ENCODE measurements at regions not wholly inside any gene's neighbourhood (a gene's known extent, or its start where the extent isn't known, plus 50 kb on each side); places are given as distances from the start of the nearest gene placed in this dataset.

GRCh38 chr12:86683568-86684304, 427.5 kb upstream of the MGAT4C start:
- no peak for TF ChIP-seq POLR2A (IDR thresholded peaks at IDR 0.05)
- no peak for TF ChIP-seq CTCF (IDR thresholded peaks at IDR 0.05)
- Histone ChIP-seq H3K27ac (no peak overlapping the region), H3K4me3 (no peak overlapping the region), H3K27me3 (no peaks in the 10 kb centered on the region), H3K4me1 (replicated peaks in 1 of 2) (no peaks in the 10 kb centered on the region), H3K36me3 (replicated peaks in 1 of 2) (no peaks in the 10 kb centered on the region), H3K9me3 (replicated peaks in 1 of 3) (no peaks in the 10 kb centered on the region)
- no peak for DNase-seq
- WGBS, 4 donors = 41 to 45% (median 42%) methylated on average over 6 of the region's 6 CpGs
- intact Hi-C loops (cut with DNase I) = no loop called here

GRCh38 chr12:86681060-86681459, 424.9 kb upstream of the MGAT4C start:
- intact Hi-C loops (cut with DNase I) = no loop called here
- no peaks in the 10 kb centered on the region for H3K9me3 ChIP-seq (replicated peaks in 1 of 3)
- H3K4me3 ChIP-seq = no peak overlapping the region
- TF ChIP-seq POLR2A (IDR thresholded peaks at IDR 0.05) (no peak), CTCF (IDR thresholded peaks at IDR 0.05) (no peak)
- 33 to 42% (median 36%) methylated on average over 1 of the region's 1 CpG for WGBS, 4 donors
- no peaks in the 10 kb centered on the region for H3K36me3 ChIP-seq (replicated peaks in 1 of 2)
- DNase-seq = no peak
- H3K27ac ChIP-seq = no peak overlapping the region
- no peaks in the 10 kb centered on the region for H3K4me1 ChIP-seq (replicated peaks in 1 of 2)
- no peaks in the 10 kb centered on the region for H3K27me3 ChIP-seq

GRCh38 chr12:86675197-86675596, 419.0 kb upstream of the MGAT4C start:
- no peak for TF ChIP-seq POLR2A (IDR thresholded peaks at IDR 0.05)
- no peak for TF ChIP-seq CTCF (IDR thresholded peaks at IDR 0.05)
- no peaks in the 10 kb centered on the region for H3K27me3 ChIP-seq
- no peak overlapping the region for H3K4me3 ChIP-seq
- H3K4me1 ChIP-seq (replicated peaks in 1 of 2) = no peaks in the 10 kb centered on the region
- DNase-seq = no peak
- intact Hi-C loops (cut with DNase I) = no loop called here
- no peaks in the 10 kb centered on the region for H3K36me3 ChIP-seq (replicated peaks in 1 of 2)
- WGBS, 4 donors = 43 to 54% (median 49%) methylated on average over 3 of the region's 3 CpGs
- H3K27ac ChIP-seq = no peak overlapping the region
- no peaks in the 10 kb centered on the region for H3K9me3 ChIP-seq (replicated peaks in 1 of 3)

GRCh38 chr12:86670986-86671385, 414.8 kb upstream of the MGAT4C start:
- TF ChIP-seq CTCF (IDR thresholded peaks at IDR 0.05) (no peak), POLR2A (IDR thresholded peaks at IDR 0.05) (no peak)
- no peaks in the 10 kb centered on the region for H3K36me3 ChIP-seq (replicated peaks in 1 of 2)
- intact Hi-C loops (cut with DNase I) = no loop called here
- DNase-seq = no peak
- no peaks in the 10 kb centered on the region for H3K27me3 ChIP-seq
- no peak overlapping the region for H3K27ac ChIP-seq
- H3K4me3 ChIP-seq = no peak overlapping the region
- H3K4me1 ChIP-seq (replicated peaks in 1 of 2) = no peaks in the 10 kb centered on the region
- 64 to 75% (median 69%) methylated on average over 4 of the region's 4 CpGs for WGBS, 4 donors
- H3K9me3 ChIP-seq (replicated peaks in 1 of 3) = no peaks in the 10 kb centered on the region
